Mucosa of descending colon (tissue), 3 donors: ENCODE measurements at regions not wholly inside any gene's neighbourhood (a gene's known extent, or its start where the extent isn't known, plus 50 kb on each side); places are given as distances from the start of the nearest gene placed in this dataset.

Source experiments
- ATAC-seq: fragments of 200-7000 bp; cut with Tn5 transposase; one replicate; pipeline ENCODE4 v1.9.1; 2020; ENCODE audit warnings: mild to moderate bottlenecking, moderate library complexity
- DNase-seq, 3 donors: peaks; one replicate each; pipeline ENCODE4 v3.0.0-alpha.2; 2020
- H3K36me3 ChIP-seq: fragments of 200-600 bp; one replicate; pipeline ENCODE4 v1.8.0; 2021; ENCODE audit warnings: low read depth, mild to moderate bottlenecking
- H3K4me1 ChIP-seq: fragments of 200-600 bp; one replicate; pipeline ENCODE4 v1.8.0; 2021; ENCODE audit warnings: low read depth, mild to moderate bottlenecking
- H3K4me3 ChIP-seq: fragments of 200-600 bp; one replicate; pipeline ENCODE4 v1.8.0; 2021; ENCODE audit warnings: mild to moderate bottlenecking
- H3K9me3 ChIP-seq: fragments of 200-600 bp; one replicate; pipeline ENCODE4 v1.8.0; 2021; ENCODE audit warnings: mild to moderate bottlenecking
- CTCF ChIP-seq: fragments of 200-600 bp; IDR thresholded peaks from one replicate; pipeline ENCODE4 v1.8.0; 2022; ENCODE audit warnings: antibody characterized with exemption, mild to moderate bottlenecking
- intact Hi-C, 2 donors: fragments of 100-400 bp; cut with DNase I in 1 of 2; cut with micrococcal nuclease in 1 of 2; formaldehyde crosslinking; loops; one replicate each; pipeline versions ENCODE4 v1.11.0 to v1.11.1; 2022; cut with DNase I, micrococcal nuclease
- donor health status: DM: no; HTN: no; CAD: no; lungs with moderate emphysema.
- donor health status: DM: no; HTN: no; CAD: no.
- donor health status: DM: no; HTN: yes; CAD: no.

- Histone ChIP-seq H3K36me3 (no peaks in the 10 kb centered on the region), H3K4me1 (no peaks in the 10 kb centered on the region), H3K9me3 (no peaks in the 10 kb centered on the region), H3K4me3 (no peak overlapping the region)
- intact Hi-C loops = no loop called here
- ATAC-seq (no peak), DNase-seq (no peak)
- TF ChIP-seq CTCF = no peak
These were observed 251.1 kb downstream of the GLUD2 start for GRCh38 chrX:121298499-121298898.

GRCh38 chrX:121301356-121301755 lies 253.9 kb downstream of the GLUD2 start:
- H3K4me1 ChIP-seq = no peaks in the 10 kb centered on the region
- H3K4me3 ChIP-seq = no peak overlapping the region
- ATAC-seq (no peak), DNase-seq (no peak)
- no peaks in the 10 kb centered on the region for H3K36me3 ChIP-seq
- no peak for TF ChIP-seq CTCF
- intact Hi-C loops = loop anchor here in 1 of 2 donors (10.0 kb wide), 1 partner anchor 273 kb away; no protein-coding TSS in a partner anchor
- no peaks in the 10 kb centered on the region for H3K9me3 ChIP-seq

- H3K4me3 ChIP-seq = no peak overlapping the region
- H3K9me3 ChIP-seq = no peaks in the 10 kb centered on the region
- no peaks in the 10 kb centered on the region for H3K4me1 ChIP-seq
- ATAC-seq (no peak), DNase-seq (no peak)
- no peaks in the 10 kb centered on the region for H3K36me3 ChIP-seq
- no peak for TF ChIP-seq CTCF
- intact Hi-C loops = loop anchor here in 1 of 2 donors (10.0 kb wide), 1 partner anchor 273 kb away; no protein-coding TSS in a partner anchor
These were observed 254.4 kb downstream of the GLUD2 start for GRCh38 chrX:121301822-121302221.

- Histone ChIP-seq H3K4me1 (no peaks in the 10 kb centered on the region), H3K36me3 (no peaks in the 10 kb centered on the region), H3K9me3 (no peaks in the 10 kb centered on the region), H3K4me3 (no peak overlapping the region)
- intact Hi-C loops = loop anchor here in 1 of 2 donors (10.0 kb wide), 1 partner anchor 267 kb away; no protein-coding TSS in a partner anchor
- TF ChIP-seq CTCF = no peak
- DNase-seq = no peak
- no peak for ATAC-seq
These were observed 260.0 kb downstream of the GLUD2 start for GRCh38 chrX:121307449-121307848.

GRCh38 chrX:121308276-121308805 lies 260.9 kb downstream of the GLUD2 start:
- peak in 1 of 3 donors; percentile 27 for DNase-seq
- Histone ChIP-seq H3K36me3 (no peaks in the 10 kb centered on the region), H3K9me3 (no peaks in the 10 kb centered on the region), H3K4me1 (no peaks in the 10 kb centered on the region), H3K4me3 (no peak overlapping the region)
- TF ChIP-seq CTCF = no peak
- intact Hi-C loops = loop anchor here in 1 of 2 donors (10.0 kb wide), 1 partner anchor 266 kb away; no protein-coding TSS in a partner anchor
- peak; percentile 49 for ATAC-seq

GRCh38 chrX:121310820-121311219 lies 263.4 kb downstream of the GLUD2 start:
- no peak for TF ChIP-seq CTCF
- intact Hi-C loops = no loop called here
- ATAC-seq (no peak), DNase-seq (no peak)
- Histone ChIP-seq H3K36me3 (no peaks in the 10 kb centered on the region), H3K9me3 (no peaks in the 10 kb centered on the region), H3K4me1 (no peaks in the 10 kb centered on the region), H3K4me3 (no peak overlapping the region)
